ENCODE measurements at regions not wholly inside any gene's neighbourhood (a gene's known extent, or its start where the extent isn't known, plus 50 kb on each side); places are given as distances from the start of the nearest gene placed in this dataset.

DNA sequence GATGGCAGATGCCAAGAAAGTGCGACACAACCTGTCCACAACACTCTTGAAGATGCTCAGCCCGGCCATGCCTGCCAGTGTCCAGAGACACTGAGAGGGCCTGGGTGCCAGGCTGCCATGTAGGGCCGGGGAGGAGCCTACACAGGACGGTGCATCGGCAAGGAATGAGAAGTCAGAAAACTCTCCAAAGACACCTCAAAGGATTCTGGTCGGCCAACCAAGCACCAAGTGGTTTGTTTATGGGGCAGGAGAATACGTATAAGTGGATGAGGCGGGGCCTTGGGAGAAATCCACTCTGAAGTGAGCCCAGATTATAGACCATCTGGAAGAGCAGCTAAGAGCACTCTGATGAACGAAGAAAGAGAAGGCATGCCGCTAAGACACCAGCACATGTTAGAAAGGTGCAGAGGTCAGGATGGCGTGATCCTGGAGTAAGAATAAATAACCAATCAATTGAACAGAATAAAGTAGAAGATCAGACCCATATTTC is 120.7 kb upstream of the FOXQ1 start (continued):
- TF ChIP-seq, protein P1, sequence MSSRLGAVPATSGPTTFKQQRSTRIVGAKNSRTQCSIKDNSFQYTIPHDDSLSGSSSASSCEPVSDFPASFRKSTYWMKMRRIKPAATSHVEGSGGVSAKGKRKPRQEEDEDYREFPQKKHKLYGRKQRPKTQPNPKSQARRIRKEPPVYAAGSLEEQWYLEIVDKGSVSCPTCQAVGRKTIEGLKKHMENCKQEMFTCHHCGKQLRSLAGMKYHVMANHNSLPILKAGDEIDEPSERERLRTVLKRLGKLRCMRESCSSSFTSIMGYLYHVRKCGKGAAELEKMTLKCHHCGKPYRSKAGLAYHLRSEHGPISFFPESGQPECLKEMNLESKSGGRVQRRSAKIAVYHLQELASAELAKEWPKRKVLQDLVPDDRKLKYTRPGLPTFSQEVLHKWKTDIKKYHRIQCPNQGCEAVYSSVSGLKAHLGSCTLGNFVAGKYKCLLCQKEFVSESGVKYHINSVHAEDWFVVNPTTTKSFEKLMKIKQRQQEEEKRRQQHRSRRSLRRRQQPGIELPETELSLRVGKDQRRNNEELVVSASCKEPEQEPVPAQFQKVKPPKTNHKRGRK (CRISPR knock-in tag; IDR thresholded peaks at IDR 0.05; ENCODE audit: borderline replicate concordance) = no peak
- TF ChIP-seq ZNF219 (CRISPR knock-in tag; IDR thresholded peaks at IDR 0.05; ENCODE audit: borderline replicate concordance) (no peak), ESRRA (CRISPR knock-in tag; IDR thresholded peaks at IDR 0.05; ENCODE audit: borderline replicate concordance) (no peak)
- TF ChIP-seq, protein P2, sequence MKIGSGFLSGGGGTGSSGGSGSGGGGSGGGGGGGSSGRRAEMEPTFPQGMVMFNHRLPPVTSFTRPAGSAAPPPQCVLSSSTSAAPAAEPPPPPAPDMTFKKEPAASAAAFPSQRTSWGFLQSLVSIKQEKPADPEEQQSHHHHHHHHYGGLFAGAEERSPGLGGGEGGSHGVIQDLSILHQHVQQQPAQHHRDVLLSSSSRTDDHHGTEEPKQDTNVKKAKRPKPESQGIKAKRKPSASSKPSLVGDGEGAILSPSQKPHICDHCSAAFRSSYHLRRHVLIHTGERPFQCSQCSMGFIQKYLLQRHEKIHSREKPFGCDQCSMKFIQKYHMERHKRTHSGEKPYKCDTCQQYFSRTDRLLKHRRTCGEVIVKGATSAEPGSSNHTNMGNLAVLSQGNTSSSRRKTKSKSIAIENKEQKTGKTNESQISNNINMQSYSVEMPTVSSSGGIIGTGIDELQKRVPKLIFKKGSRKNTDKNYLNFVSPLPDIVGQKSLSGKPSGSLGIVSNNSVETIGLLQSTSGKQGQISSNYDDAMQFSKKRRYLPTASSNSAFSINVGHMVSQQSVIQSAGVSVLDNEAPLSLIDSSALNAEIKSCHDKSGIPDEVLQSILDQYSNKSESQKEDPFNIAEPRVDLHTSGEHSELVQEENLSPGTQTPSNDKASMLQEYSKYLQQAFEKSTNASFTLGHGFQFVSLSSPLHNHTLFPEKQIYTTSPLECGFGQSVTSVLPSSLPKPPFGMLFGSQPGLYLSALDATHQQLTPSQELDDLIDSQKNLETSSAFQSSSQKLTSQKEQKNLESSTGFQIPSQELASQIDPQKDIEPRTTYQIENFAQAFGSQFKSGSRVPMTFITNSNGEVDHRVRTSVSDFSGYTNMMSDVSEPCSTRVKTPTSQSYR (CRISPR knock-in tag; IDR thresholded peaks at IDR 0.05) = no peak
- TF ChIP-seq, protein P3, sequence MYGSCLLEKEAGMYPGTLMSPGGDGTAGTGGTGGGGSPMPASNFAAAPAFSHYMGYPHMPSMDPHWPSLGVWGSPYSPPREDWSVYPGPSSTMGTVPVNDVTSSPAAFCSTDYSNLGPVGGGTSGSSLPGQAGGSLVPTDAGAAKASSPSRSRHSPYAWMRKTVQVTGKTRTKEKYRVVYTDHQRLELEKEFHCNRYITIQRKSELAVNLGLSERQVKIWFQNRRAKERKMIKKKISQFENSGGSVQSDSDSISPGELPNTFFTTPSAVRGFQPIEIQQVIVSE (CRISPR knock-in tag; IDR thresholded peaks at IDR 0.05; ENCODE audit: borderline replicate concordance) = no peak

DNA sequence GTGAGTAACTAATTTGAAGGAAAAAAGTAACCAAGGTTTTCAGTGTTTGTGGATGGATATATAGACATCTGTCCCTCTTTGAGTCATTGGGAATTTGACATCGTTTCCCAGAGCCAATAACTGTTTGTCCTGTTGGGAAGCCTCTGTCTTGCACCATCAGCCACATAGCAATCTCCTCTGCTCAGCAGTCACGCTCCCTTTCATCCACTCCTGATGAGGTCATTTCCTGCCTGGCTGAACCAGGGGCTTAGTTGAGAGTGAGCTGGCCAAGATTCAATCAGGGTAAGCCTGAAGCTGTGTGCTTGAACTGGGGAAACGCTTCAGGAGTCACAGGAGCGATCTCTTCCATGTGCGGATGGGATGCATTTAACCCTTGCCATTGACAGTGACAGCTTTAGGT is 121.5 kb upstream of the FOXQ1 start:
- peaks cover 3% of the 10 kb centered on the region; the same call in 1 of the 2 replicates for H3K27me3 Mint-ChIP-seq (ENCODE audit: low read depth)
- ATAC-seq (0 out of 2 replicates have a peak, but pooled peaks have one; percentile 36), DNase-seq (ENCODE audit: low spot score) (no peak)
- ChIA-PET POLR2A (no interaction called here), CTCF (no interaction called here)
- H3K36me3 Mint-ChIP-seq = no peaks in the 10 kb centered on the region; the same call in 1 of the 2 replicates
- H3K9me3 Mint-ChIP-seq = peaks cover 17% of the 10 kb centered on the region
- no peak overlapping the region for H3K27ac Mint-ChIP-seq
- H3K4me1 Mint-ChIP-seq = no peaks in the 10 kb centered on the region
- TF ChIP-seq CREM (CRISPR knock-in tag; IDR thresholded peaks at IDR 0.05) (no peak), CBFB (CRISPR knock-in tag; IDR thresholded peaks at IDR 0.05; ENCODE audit: low read depth) (no peak), JUN (CRISPR knock-in tag; IDR thresholded peaks at IDR 0.05) (no peak)
- no peak overlapping the region for H3K4me3 Mint-ChIP-seq

DNA sequence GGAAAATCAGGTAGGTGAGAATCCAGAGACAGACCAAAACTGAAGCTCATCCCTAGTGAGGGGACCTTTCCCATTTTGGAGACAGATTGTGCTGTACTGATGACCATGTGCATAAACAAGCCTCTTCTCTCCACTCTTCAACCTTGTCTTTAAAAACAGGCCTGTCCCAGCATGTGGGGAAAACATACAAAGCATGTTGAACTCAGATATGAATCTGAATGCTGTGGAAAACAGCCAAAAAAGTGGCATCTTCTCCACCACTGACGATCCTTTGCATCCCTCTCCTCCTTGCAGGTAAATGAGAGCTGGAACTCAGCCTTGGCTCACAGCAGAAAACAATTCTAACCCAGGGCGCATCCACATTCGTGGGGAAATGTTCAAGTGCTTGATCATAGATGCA is 123.7 kb upstream of the FOXQ1 start:
- Mint-ChIP-seq H3K9me3 (no peaks in the 10 kb centered on the region; the same call in 1 of the 2 replicates), H3K4me1 (no peaks in the 10 kb centered on the region), H3K4me3 (no peak overlapping the region), H3K36me3 (no peaks in the 10 kb centered on the region), H3K27ac (no peak overlapping the region), H3K27me3 (ENCODE audit: low read depth) (peaks cover under 1% of the 10 kb centered on the region; the same call in 1 of the 2 replicates)
- ChIA-PET CTCF (no interaction called here), POLR2A (no interaction called here)
- DNase-seq (ENCODE audit: low spot score) (no peak), ATAC-seq (no peak)
- no peak for TF ChIP-seq ZNF263 (CRISPR knock-in tag; IDR thresholded peaks at IDR 0.05; ENCODE audit: low read depth)
- no peak for TF ChIP-seq OVOL2 (CRISPR knock-in tag; IDR thresholded peaks at IDR 0.05; ENCODE audit: borderline replicate concordance)
- TF ChIP-seq, protein P4, sequence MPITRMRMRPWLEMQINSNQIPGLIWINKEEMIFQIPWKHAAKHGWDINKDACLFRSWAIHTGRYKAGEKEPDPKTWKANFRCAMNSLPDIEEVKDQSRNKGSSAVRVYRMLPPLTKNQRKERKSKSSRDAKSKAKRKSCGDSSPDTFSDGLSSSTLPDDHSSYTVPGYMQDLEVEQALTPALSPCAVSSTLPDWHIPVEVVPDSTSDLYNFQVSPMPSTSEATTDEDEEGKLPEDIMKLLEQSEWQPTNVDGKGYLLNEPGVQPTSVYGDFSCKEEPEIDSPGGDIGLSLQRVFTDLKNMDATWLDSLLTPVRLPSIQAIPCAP (CRISPR knock-in tag; IDR thresholded peaks at IDR 0.05) = no peak
- TF ChIP-seq ZNF317 (CRISPR knock-in tag; IDR thresholded peaks at IDR 0.05; ENCODE audit: borderline replicate concordance, low read depth) = no peak
- no peak for TF ChIP-seq SMAD3 (CRISPR knock-in tag; IDR thresholded peaks at IDR 0.05; ENCODE audit: borderline replicate concordance)
- TF ChIP-seq ZBTB21 (CRISPR knock-in tag; IDR thresholded peaks at IDR 0.05; ENCODE audit: borderline replicate concordance) = no peak
- TF ChIP-seq GABPB1 (CRISPR knock-in tag; IDR thresholded peaks at IDR 0.05) = no peak
- TF ChIP-seq, protein P5, sequence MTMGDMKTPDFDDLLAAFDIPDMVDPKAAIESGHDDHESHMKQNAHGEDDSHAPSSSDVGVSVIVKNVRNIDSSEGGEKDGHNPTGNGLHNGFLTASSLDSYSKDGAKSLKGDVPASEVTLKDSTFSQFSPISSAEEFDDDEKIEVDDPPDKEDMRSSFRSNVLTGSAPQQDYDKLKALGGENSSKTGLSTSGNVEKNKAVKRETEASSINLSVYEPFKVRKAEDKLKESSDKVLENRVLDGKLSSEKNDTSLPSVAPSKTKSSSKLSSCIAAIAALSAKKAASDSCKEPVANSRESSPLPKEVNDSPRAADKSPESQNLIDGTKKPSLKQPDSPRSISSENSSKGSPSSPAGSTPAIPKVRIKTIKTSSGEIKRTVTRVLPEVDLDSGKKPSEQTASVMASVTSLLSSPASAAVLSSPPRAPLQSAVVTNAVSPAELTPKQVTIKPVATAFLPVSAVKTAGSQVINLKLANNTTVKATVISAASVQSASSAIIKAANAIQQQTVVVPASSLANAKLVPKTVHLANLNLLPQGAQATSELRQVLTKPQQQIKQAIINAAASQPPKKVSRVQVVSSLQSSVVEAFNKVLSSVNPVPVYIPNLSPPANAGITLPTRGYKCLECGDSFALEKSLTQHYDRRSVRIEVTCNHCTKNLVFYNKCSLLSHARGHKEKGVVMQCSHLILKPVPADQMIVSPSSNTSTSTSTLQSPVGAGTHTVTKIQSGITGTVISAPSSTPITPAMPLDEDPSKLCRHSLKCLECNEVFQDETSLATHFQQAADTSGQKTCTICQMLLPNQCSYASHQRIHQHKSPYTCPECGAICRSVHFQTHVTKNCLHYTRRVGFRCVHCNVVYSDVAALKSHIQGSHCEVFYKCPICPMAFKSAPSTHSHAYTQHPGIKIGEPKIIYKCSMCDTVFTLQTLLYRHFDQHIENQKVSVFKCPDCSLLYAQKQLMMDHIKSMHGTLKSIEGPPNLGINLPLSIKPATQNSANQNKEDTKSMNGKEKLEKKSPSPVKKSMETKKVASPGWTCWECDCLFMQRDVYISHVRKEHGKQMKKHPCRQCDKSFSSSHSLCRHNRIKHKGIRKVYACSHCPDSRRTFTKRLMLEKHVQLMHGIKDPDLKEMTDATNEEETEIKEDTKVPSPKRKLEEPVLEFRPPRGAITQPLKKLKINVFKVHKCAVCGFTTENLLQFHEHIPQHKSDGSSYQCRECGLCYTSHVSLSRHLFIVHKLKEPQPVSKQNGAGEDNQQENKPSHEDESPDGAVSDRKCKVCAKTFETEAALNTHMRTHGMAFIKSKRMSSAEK (CRISPR knock-in tag; IDR thresholded peaks at IDR 0.05; ENCODE audit: borderline replicate concordance) = no peak
